PFSK-1 (cell line): ENCODE measurements at regions not wholly inside any gene's neighbourhood (a gene's known extent, or its start where the extent isn't known, plus 50 kb on each side); places are given as distances from the start of the nearest gene placed in this dataset.

Source experiments
- FOXP2 ChIP-seq: optimal IDR thresholded peaks from 2 replicates; pipeline ENCODE3; 2011; ENCODE audit warnings: borderline replicate concordance, control low read depth, inconsistent platforms; ENCODE audit not compliant: insufficient read depth; ENCODE audit errors: extremely low read length, extremely low read depth
- POLR2AphosphoS5 ChIP-seq: IDR thresholded peaks from 2 replicates; pipeline ENCODE4 v1.6.1; 2012; ENCODE audit warnings: low read depth, mild to moderate bottlenecking, control low read depth, low read length, moderate library complexity
- SIN3A ChIP-seq: IDR thresholded peaks from 2 replicates; pipeline ENCODE4 v1.6.1; 2012; ENCODE audit warnings: mild to moderate bottlenecking, low read length, moderate library complexity, borderline replicate concordance; ENCODE audit not compliant: insufficient read depth
- TAF1 ChIP-seq: IDR thresholded peaks from 2 replicates; pipeline ENCODE4 v1.6.1; 2012; ENCODE audit warnings: low read length, control low read depth, borderline replicate concordance; ENCODE audit not compliant: insufficient read depth
- TF ChIP-seq, protein P1 (sequence below), 2 experiments: IDR thresholded peaks; 2 replicates each; pipeline versions ENCODE4 v1.6.1 to v1.8.0; 2011 to 2012; ENCODE audit warnings: low read depth in 2 of 2, low read length in 2 of 2, control low read depth in 1 of 2, inconsistent platforms in 1 of 2, mild to moderate bottlenecking in 1 of 2, moderate library complexity in 1 of 2; ENCODE audit not compliant: insufficient read depth in 1 of 2

DNA sequence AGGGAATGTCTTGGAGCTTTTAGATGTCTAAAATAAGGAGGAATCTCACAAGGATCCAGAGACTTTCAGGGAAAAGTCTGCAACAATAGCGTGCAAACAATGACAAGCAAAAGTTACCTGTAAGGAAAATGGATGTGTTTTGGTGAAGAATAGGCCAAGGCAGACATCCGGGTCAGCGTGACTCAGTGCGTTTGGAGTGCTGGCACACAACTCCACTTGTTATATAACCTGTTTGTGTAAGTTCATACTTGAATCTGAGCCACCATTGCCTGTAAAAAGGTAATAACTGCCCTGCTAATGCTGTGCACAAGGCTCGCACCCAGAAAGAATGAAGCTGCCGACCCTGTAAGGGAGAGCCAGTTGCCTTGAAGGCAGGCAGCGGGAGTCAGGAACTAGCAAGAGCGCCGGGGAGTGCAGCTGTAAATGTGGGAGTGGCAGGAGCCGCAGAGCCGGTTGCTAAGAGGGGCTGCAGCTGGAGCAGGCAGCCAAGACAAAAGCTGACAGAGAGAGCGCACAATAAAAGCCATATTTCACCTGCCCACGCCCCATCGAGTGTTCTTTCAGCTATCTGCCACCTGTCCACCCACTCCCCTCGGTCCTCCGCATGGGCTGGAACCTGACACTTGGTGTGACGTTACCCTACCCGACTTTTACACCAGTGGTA lies 638.5 kb upstream of the MIS18BP1 start:
- TF ChIP-seq TAF1 = no peak
- no peak for TF ChIP-seq POLR2AphosphoS5
- TF ChIP-seq SIN3A = no peak
- TF ChIP-seq, protein P1, sequence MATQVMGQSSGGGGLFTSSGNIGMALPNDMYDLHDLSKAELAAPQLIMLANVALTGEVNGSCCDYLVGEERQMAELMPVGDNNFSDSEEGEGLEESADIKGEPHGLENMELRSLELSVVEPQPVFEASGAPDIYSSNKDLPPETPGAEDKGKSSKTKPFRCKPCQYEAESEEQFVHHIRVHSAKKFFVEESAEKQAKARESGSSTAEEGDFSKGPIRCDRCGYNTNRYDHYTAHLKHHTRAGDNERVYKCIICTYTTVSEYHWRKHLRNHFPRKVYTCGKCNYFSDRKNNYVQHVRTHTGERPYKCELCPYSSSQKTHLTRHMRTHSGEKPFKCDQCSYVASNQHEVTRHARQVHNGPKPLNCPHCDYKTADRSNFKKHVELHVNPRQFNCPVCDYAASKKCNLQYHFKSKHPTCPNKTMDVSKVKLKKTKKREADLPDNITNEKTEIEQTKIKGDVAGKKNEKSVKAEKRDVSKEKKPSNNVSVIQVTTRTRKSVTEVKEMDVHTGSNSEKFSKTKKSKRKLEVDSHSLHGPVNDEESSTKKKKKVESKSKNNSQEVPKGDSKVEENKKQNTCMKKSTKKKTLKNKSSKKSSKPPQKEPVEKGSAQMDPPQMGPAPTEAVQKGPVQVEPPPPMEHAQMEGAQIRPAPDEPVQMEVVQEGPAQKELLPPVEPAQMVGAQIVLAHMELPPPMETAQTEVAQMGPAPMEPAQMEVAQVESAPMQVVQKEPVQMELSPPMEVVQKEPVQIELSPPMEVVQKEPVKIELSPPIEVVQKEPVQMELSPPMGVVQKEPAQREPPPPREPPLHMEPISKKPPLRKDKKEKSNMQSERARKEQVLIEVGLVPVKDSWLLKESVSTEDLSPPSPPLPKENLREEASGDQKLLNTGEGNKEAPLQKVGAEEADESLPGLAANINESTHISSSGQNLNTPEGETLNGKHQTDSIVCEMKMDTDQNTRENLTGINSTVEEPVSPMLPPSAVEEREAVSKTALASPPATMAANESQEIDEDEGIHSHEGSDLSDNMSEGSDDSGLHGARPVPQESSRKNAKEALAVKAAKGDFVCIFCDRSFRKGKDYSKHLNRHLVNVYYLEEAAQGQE (IDR thresholded peaks at IDR 0.05; ENCODE audit: insufficient read depth in 1 of 2, low read depth in 2 of 2, low read length in 2 of 2) = no peak
- no peak for TF ChIP-seq FOXP2

DNA sequence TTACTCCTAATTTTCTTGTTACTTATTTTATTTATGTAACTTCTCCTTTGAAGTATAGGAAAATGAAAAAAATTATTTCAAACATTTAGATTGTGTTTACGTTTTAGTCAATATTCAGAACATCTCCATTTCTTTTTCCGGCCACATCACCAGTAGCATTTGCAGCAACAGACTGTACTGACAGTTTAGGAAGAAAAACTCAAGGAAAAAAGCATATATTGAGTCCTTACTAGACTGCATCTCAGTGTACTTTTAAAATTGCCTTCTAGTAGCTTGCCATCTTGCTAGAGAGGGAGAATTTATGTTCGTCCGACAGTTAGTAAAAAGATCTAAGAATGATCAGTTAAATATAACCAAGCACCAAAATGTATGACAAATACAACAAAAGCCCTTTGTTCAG lies 625.0 kb upstream of the MIS18BP1 start:
- no peak for TF ChIP-seq TAF1
- TF ChIP-seq POLR2AphosphoS5 = no peak
- TF ChIP-seq, protein P1 (IDR thresholded peaks at IDR 0.05; ENCODE audit: insufficient read depth in 1 of 2, low read depth in 2 of 2, low read length in 2 of 2) = no peak
- TF ChIP-seq SIN3A = no peak
- TF ChIP-seq FOXP2 = no peak

DNA sequence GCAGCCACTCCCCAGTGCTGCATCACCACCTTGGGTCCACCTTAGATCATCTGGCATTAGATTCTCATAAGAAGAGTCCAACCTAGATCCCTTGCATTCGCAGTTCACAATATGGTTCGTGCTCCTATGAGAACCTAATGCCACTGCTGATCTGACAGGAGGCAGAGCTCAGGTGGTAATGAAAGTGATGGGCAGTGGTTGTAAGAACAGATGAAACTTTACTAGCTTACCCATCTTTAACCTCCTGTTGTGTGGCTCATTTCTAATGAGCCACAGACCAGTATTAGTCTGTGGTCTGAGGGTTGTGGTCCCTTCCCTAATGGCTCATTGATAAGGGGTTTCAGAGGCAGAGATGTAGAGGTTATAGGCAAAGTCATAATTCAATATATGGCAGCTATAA lies 615.9 kb upstream of the MIS18BP1 start:
- TF ChIP-seq, protein P1 (IDR thresholded peaks at IDR 0.05; ENCODE audit: insufficient read depth in 1 of 2, low read depth in 2 of 2, low read length in 2 of 2) = no peak
- TF ChIP-seq POLR2AphosphoS5 = no peak
- no peak for TF ChIP-seq SIN3A
- no peak for TF ChIP-seq FOXP2
- no peak for TF ChIP-seq TAF1

DNA sequence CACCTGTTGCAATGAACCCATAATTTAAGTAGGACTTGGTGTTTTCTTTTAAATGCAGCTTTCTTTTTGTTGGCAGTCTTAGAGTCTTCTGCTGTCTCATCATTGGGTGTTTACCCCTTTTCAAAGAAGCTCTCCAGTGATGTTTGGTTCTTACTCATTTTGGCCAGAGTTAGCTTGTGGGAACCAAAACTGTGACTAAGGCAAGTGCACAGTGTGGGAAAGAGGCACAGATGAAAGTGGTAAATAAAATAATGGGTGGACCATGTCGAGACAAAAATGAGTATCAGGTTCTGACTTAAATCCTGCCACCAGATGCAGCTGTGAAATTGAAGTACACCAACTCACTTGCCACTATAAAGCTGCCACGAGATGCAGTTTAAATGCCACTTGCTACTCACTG lies 615.4 kb upstream of the MIS18BP1 start:
- TF ChIP-seq SIN3A = no peak
- TF ChIP-seq FOXP2 = no peak
- TF ChIP-seq TAF1 = no peak
- no peak for TF ChIP-seq POLR2AphosphoS5
- TF ChIP-seq, protein P1 (IDR thresholded peaks at IDR 0.05; ENCODE audit: insufficient read depth in 1 of 2, low read depth in 2 of 2, low read length in 2 of 2) = no peak
